Activated CD4-positive, alpha-beta memory T cell treated with anti-CD3 and anti-CD28 coated beads for 36 hours (primary cell): ENCODE measurements at regions not wholly inside any gene's neighbourhood (a gene's known extent, or its start where the extent isn't known, plus 50 kb on each side); places are given as distances from the start of the nearest gene placed in this dataset.
"Not testable (repeated sequence)": the region's sequence is repeated elsewhere in the genome, so short reads cannot be mapped to it uniquely, and the experiment has no call there.

Source experiments
- CTCF ChIA-PET: fragments of 350-600 bp; sonication (Branson Sonifier 250); formaldehyde crosslinking; loops from one replicate; lab custom pipeline; 2021; ENCODE audit warnings: antibody characterized with exemption, inconsistent platforms; lab: Charles Lee
- POLR2A ChIA-PET: fragments of 350-600 bp; sonication (Branson Sonifier 250); formaldehyde crosslinking; loops from one replicate; lab custom pipeline; 2021; ENCODE audit warnings: antibody characterized with exemption; lab: Charles Lee
- DNase-seq: peaks from one replicate; pipeline ENCODE4 v3.0.0-alpha.2; 2020
- H3K27ac Mint-ChIP-seq: one replicate; pipeline ENCODE4 v1.8.0; 2021; ENCODE audit warnings: mixed read lengths
- H3K27me3 Mint-ChIP-seq: one replicate; pipeline ENCODE4 v1.8.0; 2021; ENCODE audit warnings: mixed read lengths
- H3K36me3 Mint-ChIP-seq: one replicate; pipeline ENCODE4 v1.8.0; 2021; ENCODE audit warnings: mixed read lengths
- H3K4me1 Mint-ChIP-seq: one replicate; pipeline ENCODE4 v1.8.0; 2021; ENCODE audit warnings: low read depth, mixed read lengths
- H3K4me3 Mint-ChIP-seq: one replicate; pipeline ENCODE4 v1.8.0; 2021; ENCODE audit warnings: mild to moderate bottlenecking, mixed read lengths
- H3K9me3 Mint-ChIP-seq: one replicate; pipeline ENCODE4 v1.8.0; 2021; ENCODE audit warnings: mixed read lengths
- intact Hi-C: fragments of 100-400 bp; cut with micrococcal nuclease; formaldehyde crosslinking; loops from one replicate; pipeline ENCODE4 v1.15.1; 2023

GRCh38 chr7:153072806-153073205 is 313.3 kb downstream of the ACTR3B start:
- intact Hi-C loops: no loop called here
- Mint-ChIP-seq H3K9me3 (no peaks in the 10 kb centered on the region), H3K27me3 (no peaks in the 10 kb centered on the region), H3K36me3 (no peaks in the 10 kb centered on the region), H3K27ac (no peak overlapping the region), H3K4me3 (no peak overlapping the region), H3K4me1 (no peaks in the 10 kb centered on the region)
- ChIA-PET POLR2A (no interaction called here), CTCF (no interaction called here)
- no peak for DNase-seq

DNA sequence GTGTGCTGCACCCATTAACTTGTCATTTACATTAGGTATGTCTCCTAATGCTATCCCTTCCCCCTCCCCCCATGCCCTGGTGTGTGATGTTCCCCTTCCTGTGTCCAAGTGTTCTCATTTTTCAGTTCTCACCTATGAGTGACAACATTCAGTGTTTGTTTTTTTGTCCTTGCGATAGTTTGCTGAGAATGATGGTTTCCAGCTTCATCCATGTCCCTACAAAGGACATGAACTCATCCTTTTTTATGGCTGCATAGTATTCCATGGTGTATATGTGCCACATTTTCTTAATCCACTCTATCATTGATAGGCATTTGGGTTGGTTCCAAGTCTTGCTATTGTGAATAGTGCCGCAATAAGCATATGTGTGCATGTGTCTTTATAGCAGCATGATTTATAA is 316.7 kb downstream of the ACTR3B start:
- H3K27ac Mint-ChIP-seq, H3K4me1 Mint-ChIP-seq, H3K4me3 Mint-ChIP-seq, DNase-seq, POLR2A ChIA-PET, H3K9me3 Mint-ChIP-seq, intact Hi-C loops, H3K27me3 Mint-ChIP-seq, H3K36me3 Mint-ChIP-seq, CTCF ChIA-PET: not testable (repeated sequence)

DNA sequence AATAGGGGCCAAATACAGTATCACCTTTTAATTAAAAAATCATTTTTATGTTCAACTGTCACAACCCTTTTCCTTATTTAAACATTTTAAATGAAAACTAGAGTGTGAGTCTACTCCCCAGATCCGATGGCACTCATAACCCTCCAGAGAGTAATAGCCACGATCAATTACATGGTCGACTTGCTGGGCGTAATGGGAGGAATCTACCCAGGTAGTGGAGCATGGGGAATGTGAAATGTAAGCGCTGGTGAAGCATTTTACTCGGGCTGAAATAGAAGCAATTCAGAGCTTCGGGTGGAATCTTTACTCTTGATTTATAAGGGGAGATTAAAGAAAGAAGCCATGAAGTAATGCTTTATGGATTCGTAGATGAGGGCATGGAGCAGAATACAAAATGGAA is 321.9 kb downstream of the ACTR3B start:
- no peaks in the 10 kb centered on the region for H3K9me3 Mint-ChIP-seq
- CTCF ChIA-PET: no interaction called here
- no peaks in the 10 kb centered on the region for H3K36me3 Mint-ChIP-seq
- no peak overlapping the region for H3K4me3 Mint-ChIP-seq
- DNase-seq: no peak
- POLR2A ChIA-PET: no interaction called here
- H3K27me3 Mint-ChIP-seq: no peaks in the 10 kb centered on the region
- no peak overlapping the region for H3K27ac Mint-ChIP-seq
- no peaks in the 10 kb centered on the region for H3K4me1 Mint-ChIP-seq
- intact Hi-C loops: no loop called here

DNA sequence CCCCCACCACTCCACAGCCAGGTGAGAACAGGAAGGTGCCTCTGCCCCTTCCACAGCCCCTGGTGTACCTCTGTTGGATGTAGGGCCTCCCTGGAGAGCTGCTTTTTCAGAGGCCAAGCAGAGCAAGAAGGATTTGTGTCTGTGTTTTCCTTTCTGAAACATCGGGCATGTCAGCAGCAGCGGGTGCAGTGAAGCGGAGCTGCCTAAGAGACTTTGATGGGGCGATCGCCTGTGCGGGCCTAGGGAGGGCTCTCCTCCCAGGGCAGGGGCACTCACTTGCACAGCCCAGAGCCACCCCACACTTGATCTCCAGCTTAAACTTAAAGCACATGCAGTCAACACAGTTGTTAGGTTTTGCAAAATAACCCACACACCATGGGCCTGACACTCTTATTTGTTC is 324.7 kb downstream of the ACTR3B start:
- Mint-ChIP-seq H3K27me3 (no peaks in the 10 kb centered on the region), H3K9me3 (no peaks in the 10 kb centered on the region), H3K4me1 (no peaks in the 10 kb centered on the region), H3K4me3 (no peak overlapping the region), H3K27ac (no peak overlapping the region), H3K36me3 (no peaks in the 10 kb centered on the region)
- intact Hi-C loops: no loop called here
- no peak for DNase-seq
- ChIA-PET CTCF (no interaction called here), POLR2A (no interaction called here)

- Mint-ChIP-seq H3K9me3 (no peaks in the 10 kb centered on the region), H3K36me3 (no peaks in the 10 kb centered on the region), H3K27ac (no peak overlapping the region), H3K4me3 (no peak overlapping the region), H3K4me1 (no peaks in the 10 kb centered on the region), H3K27me3 (no peaks in the 10 kb centered on the region)
- ChIA-PET CTCF (no interaction called here), POLR2A (no interaction called here)
- DNase-seq: no peak
- intact Hi-C loops: no loop called here
These were observed 327.9 kb downstream of the ACTR3B start for GRCh38 chr7:153087498-153087897.

- Mint-ChIP-seq H3K27me3 (no peaks in the 10 kb centered on the region), H3K36me3 (no peaks in the 10 kb centered on the region), H3K4me1 (no peaks in the 10 kb centered on the region), H3K27ac (no peak overlapping the region), H3K4me3 (no peak overlapping the region), H3K9me3 (no peaks in the 10 kb centered on the region)
- ChIA-PET CTCF (no interaction called here), POLR2A (no interaction called here)
- no peak for DNase-seq
- intact Hi-C loops: no loop called here
These were observed 329.0 kb downstream of the ACTR3B start for GRCh38 chr7:153088601-153089000.

- intact Hi-C loops: no loop called here
- Mint-ChIP-seq H3K9me3 (peaks cover 3% of the 10 kb centered on the region), H3K4me1 (no peaks in the 10 kb centered on the region), H3K27me3 (no peaks in the 10 kb centered on the region), H3K36me3 (no peaks in the 10 kb centered on the region), H3K4me3 (no peak overlapping the region), H3K27ac (no peak overlapping the region)
- no peak for DNase-seq
- CTCF ChIA-PET: no interaction called here
- POLR2A ChIA-PET: no interaction called here
These were observed 330.7 kb downstream of the ACTR3B start for GRCh38 chr7:153090209-153090608.

DNA sequence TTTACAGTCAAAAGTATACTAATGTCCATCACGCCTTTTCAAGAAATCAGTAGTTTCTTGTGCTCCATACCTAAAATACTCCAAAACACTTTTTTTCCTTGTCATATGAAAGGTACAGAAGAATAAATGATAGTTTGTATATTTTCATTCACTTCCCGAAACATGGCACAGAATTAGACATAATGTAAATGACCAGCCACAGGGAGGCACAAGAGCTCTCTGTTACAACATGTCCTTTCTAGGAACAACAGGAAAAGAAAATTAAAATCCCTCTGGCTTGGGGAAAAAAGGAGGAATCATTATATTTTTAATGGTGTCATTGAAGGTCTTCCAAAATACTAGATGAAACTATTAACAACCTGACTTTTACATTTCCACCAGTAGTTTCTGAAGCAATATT is 331.2 kb downstream of the ACTR3B start:
- H3K27me3 Mint-ChIP-seq: no peaks in the 10 kb centered on the region
- no peaks in the 10 kb centered on the region for H3K36me3 Mint-ChIP-seq
- peaks cover 3% of the 10 kb centered on the region for H3K9me3 Mint-ChIP-seq
- no peak overlapping the region for H3K27ac Mint-ChIP-seq
- no peak for DNase-seq
- intact Hi-C loops: no loop called here
- CTCF ChIA-PET: no interaction called here
- H3K4me1 Mint-ChIP-seq: no peaks in the 10 kb centered on the region
- POLR2A ChIA-PET: no interaction called here
- H3K4me3 Mint-ChIP-seq: no peak overlapping the region

DNA sequence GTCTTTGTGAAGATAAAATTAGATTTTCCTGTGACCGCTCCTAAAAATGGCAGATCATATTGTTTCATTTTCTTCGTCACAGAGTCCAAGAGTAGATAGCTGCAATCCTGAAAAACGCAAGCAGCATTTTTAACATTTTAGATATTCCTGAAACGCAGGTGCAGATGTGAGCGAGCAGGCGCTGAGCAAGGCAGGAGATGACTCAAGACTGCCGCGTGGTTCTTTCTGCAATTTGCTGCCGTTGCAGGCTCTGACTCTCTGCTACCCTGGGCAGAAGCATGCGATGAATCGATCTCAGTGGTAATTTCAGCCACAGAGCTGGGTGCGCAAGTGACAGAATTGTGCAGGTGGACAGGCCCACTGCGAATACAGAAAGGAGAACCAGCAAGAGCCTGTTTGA is 331.9 kb downstream of the ACTR3B start:
- H3K4me3 Mint-ChIP-seq: no peak overlapping the region
- no peaks in the 10 kb centered on the region for H3K27me3 Mint-ChIP-seq
- no peak overlapping the region for H3K27ac Mint-ChIP-seq
- DNase-seq: no peak
- no peaks in the 10 kb centered on the region for H3K4me1 Mint-ChIP-seq
- ChIA-PET CTCF (no interaction called here), POLR2A (no interaction called here)
- H3K36me3 Mint-ChIP-seq: no peaks in the 10 kb centered on the region
- peaks cover 3% of the 10 kb centered on the region for H3K9me3 Mint-ChIP-seq
- intact Hi-C loops: no loop called here

DNA sequence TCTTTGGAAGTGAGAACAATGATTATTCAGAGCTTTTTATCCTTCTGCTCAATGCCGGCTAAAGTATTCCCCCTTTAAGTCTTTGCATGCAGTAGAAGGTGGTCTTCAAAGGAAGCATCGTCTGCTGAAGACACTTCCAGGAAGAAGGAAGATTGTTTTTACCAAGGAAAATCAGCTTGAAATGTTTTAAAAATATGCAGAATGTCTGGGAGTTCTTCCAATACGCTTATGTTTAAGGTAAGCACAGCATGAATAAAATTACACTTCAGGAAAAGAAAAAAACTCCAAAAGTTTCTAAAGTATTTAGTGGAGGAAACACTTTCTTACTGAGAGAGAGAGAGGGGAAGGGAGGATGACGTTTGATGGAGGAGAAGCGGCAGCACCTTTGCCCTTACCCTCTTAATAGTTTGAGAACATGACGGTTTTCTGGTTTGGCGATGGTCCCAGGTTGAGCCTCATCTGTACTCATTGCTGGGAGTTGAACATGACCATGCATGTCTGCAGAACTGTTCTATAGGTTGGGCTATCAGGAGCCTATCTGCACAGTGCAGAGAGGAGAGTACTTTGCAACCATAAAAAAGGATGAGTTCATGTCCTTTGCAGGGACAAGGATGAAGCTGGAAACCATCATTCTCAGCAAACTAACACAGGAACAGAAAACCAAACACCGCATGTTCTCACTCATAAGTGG is 338.1 kb downstream of the ACTR3B start:
- Mint-ChIP-seq H3K4me3 (no peak overlapping the region), H3K27me3 (no peaks in the 10 kb centered on the region), H3K36me3 (no peaks in the 10 kb centered on the region), H3K4me1 (no peaks in the 10 kb centered on the region), H3K27ac (no peak overlapping the region), H3K9me3 (peaks cover 3% of the 10 kb centered on the region)
- DNase-seq: no peak
- intact Hi-C loops: no loop called here
- POLR2A ChIA-PET: no interaction called here
- CTCF ChIA-PET: no interaction called here

DNA sequence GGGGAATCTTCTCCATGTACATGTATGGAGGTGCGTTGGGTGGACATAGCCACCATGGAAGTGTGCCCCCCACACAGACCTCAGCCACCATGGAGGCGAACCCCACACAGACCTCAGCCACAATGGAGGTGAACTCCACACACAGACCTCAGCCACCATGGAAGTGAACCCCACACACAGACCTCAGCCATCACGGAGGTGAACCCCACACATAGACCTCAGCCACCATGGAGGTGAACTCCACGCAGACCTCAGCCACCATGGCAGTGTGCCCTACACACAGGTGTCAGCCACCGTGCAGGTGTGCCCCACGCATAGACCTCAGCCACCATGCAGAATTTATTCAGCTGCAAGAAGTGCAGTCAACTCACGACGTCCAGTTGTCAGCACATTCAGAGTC is 339.7 kb downstream of the ACTR3B start:
- ChIA-PET CTCF (no interaction called here), POLR2A (no interaction called here)
- no peak for DNase-seq
- peaks cover 3% of the 10 kb centered on the region for H3K9me3 Mint-ChIP-seq
- no peaks in the 10 kb centered on the region for H3K36me3 Mint-ChIP-seq
- no peaks in the 10 kb centered on the region for H3K27me3 Mint-ChIP-seq
- no peak overlapping the region for H3K4me3 Mint-ChIP-seq
- intact Hi-C loops: no loop called here
- H3K4me1 Mint-ChIP-seq: no peaks in the 10 kb centered on the region
- no peak overlapping the region for H3K27ac Mint-ChIP-seq

- CTCF ChIA-PET: no interaction called here
- Mint-ChIP-seq H3K36me3 (no peaks in the 10 kb centered on the region), H3K27ac (no peak overlapping the region), H3K9me3 (no peaks in the 10 kb centered on the region), H3K27me3 (no peaks in the 10 kb centered on the region), H3K4me1 (no peaks in the 10 kb centered on the region), H3K4me3 (no peak overlapping the region)
- intact Hi-C loops: no loop called here
- DNase-seq: no peak
- POLR2A ChIA-PET: no interaction called here
These were observed 341.2 kb downstream of the ACTR3B start for GRCh38 chr7:153100691-153101237.

DNA sequence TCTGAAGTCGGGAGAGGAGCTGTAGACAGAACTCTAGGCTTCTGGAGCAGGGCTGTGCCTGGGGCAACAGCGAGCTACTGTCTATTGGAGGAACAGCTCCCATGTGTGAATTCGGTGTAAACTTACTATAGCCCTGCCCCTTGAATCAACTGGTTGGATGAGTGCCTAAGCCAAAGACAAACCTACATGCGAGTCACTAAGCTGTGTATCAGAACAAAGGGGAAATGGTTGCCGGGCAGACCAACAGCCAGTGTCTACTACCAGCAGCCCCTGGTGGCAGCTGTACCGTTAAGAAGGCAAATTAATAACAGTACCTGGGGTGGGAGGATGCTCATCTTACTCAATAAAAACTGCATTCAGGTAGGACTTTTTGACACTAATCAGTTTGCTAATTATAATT is 343.6 kb downstream of the ACTR3B start:
- Mint-ChIP-seq H3K9me3 (no peaks in the 10 kb centered on the region), H3K27ac (no peak overlapping the region), H3K4me3 (no peak overlapping the region), H3K27me3 (no peaks in the 10 kb centered on the region), H3K4me1 (no peaks in the 10 kb centered on the region), H3K36me3 (no peaks in the 10 kb centered on the region)
- ChIA-PET CTCF (no interaction called here), POLR2A (no interaction called here)
- no peak for DNase-seq
- intact Hi-C loops: no loop called here
